GM23248 (cell line): ENCODE measurements at regions not wholly inside any gene's neighbourhood (a gene's known extent, or its start where the extent isn't known, plus 50 kb on each side); places are given as distances from the start of the nearest gene placed in this dataset.

Source experiments
- DNase-seq: peaks from one replicate; pipeline ENCODE4 v3.0.0-alpha.2; 2015
- H2AFZ ChIP-seq: fragments of 200-600 bp; sonication (generic); 2 replicates; pipeline ENCODE4 v1.6.1; 2016; ENCODE audit warnings: antibody characterized with exemption
- H3F3A ChIP-seq: fragments of 200-600 bp; sonication (generic); 2 replicates; pipeline ENCODE4 v1.6.1; 2016; ENCODE audit warnings: mild to moderate bottlenecking, antibody characterized with exemption, mixed run types; ENCODE audit not compliant: insufficient read depth
- H3K27ac ChIP-seq: fragments of 200-600 bp; sonication (generic); 2 replicates; pipeline ENCODE4 v1.5.1; 2016; ENCODE audit warnings: mild to moderate bottlenecking
- H3K27me3 ChIP-seq: fragments of 200-600 bp; sonication (generic); replicated peaks from 2 replicates; pipeline ENCODE4 v1.6.1; 2016; ENCODE audit warnings: mild to moderate bottlenecking; ENCODE audit not compliant: insufficient read depth
- H3K36me3 ChIP-seq: fragments of 200-600 bp; sonication (generic); 2 replicates; pipeline ENCODE4 v1.6.1; 2016; ENCODE audit warnings: low read depth, mild to moderate bottlenecking
- H3K4me1 ChIP-seq: fragments of 200-600 bp; sonication (generic); 2 replicates; pipeline ENCODE4 v1.6.1; 2016; ENCODE audit warnings: mild to moderate bottlenecking; ENCODE audit not compliant: insufficient read depth
- H3K4me2 ChIP-seq: fragments of 200-600 bp; sonication (generic); one replicate; pipeline ENCODE4 v1.6.1; 2016; ENCODE audit warnings: mild to moderate bottlenecking; ENCODE audit not compliant: unreplicated experiment
- H3K4me3 ChIP-seq: fragments of 200-600 bp; sonication (generic); 2 replicates; pipeline ENCODE4 v1.5.1; 2016; ENCODE audit warnings: mild to moderate bottlenecking
- H3K79me2 ChIP-seq: fragments of 200-600 bp; sonication (generic); 2 replicates; pipeline ENCODE4 v1.6.1; 2016; ENCODE audit warnings: mild to moderate bottlenecking; ENCODE audit not compliant: insufficient read depth
- H3K9ac ChIP-seq: fragments of 200-600 bp; sonication (generic); 2 replicates; pipeline ENCODE4 v1.6.1; 2016; ENCODE audit warnings: mild to moderate bottlenecking
- H3K9me2 ChIP-seq: fragments of 200-600 bp; sonication (generic); 2 replicates; pipeline ENCODE4 v1.6.1; 2016; ENCODE audit warnings: mixed run types, mild to moderate bottlenecking, moderate library complexity; ENCODE audit not compliant: insufficient read depth
- H3K9me3 ChIP-seq: fragments of 200-600 bp; sonication (generic); one replicate; pipeline ENCODE4 v1.6.1; 2017; ENCODE audit warnings: low read depth
- H4K20me1 ChIP-seq: fragments of 200-600 bp; sonication (generic); 2 replicates; pipeline ENCODE4 v1.6.0; 2016; ENCODE audit not compliant: insufficient read depth
- EZH2 ChIP-seq: fragments of 200-600 bp; sonication (generic); IDR thresholded peaks from 2 replicates; pipeline ENCODE4 v1.6.1; 2018; ENCODE audit warnings: antibody characterized with exemption, mild to moderate bottlenecking; ENCODE audit not compliant: insufficient read depth, poor library complexity, severe bottlenecking
- EZH2phosphoT487 ChIP-seq: fragments of 200-600 bp; sonication (generic); IDR thresholded peaks from 2 replicates; pipeline ENCODE4 v1.6.1; 2018; ENCODE audit warnings: antibody characterized with exemption, moderate library complexity, mild to moderate bottlenecking, low read depth; ENCODE audit not compliant: insufficient read depth
- WGBS, 2 experiments: methylation state at CpG; one replicate each; pipeline ENCODE4 v1.1.6; 2015 to 2017; ENCODE audit warnings: low lambda C conversion rate in 2 of 2, low coverage in 1 of 2; ENCODE audit errors: missing lambda C conversion rate in 2 of 2; 5-methylcytosine and 5-hydroxymethylcytosine counted together
- in situ Hi-C: fragments of 300-500 bp; cut with MboI; formaldehyde crosslinking; loops from 2 replicates; pipeline ENCODE4 v1.15.0; 2020

DNA sequence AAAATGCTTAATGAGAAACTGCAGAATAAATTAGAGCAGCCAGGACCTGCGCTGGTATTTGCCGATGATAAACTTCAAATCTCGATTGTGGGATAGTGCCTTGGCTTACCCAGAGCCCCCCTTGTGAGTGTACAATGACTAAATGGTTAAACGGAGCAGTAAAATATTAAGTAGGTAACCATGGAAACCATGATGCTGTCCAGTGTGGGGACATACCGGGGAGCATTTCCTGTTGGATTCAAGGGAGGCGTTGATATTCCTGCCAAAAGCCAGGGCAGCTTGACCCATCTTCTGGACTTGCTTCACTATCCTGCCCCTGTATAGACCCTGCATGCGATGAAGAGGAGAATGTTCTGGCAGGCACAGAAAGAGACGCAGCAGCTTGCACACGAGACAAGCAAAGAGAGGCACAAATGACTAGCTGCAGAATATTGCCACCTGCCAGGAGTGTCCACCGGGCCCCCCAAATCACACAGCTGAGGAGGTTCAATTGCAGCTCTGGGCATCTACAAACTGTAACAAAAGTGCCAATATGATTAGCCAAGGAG, 255.3 kb upstream of the TSHZ3 start:
- Histone ChIP-seq H3K9ac (no peak overlapping the region), H2AFZ (no peak overlapping the region), H3K4me3 (no peak overlapping the region), H3K27me3 (no peaks in the 10 kb centered on the region), H3K79me2 (no peaks in the 10 kb centered on the region), H3K4me2 (no peak overlapping the region), H3K36me3 (no peaks in the 10 kb centered on the region), H4K20me1 (no peaks in the 10 kb centered on the region), H3F3A (no peaks in the 10 kb centered on the region), H3K9me2 (no peaks in the 10 kb centered on the region), H3K4me1 (no peaks in the 10 kb centered on the region), H3K9me3 (no peaks in the 10 kb centered on the region), H3K27ac (no peak overlapping the region)
- no peak for TF ChIP-seq EZH2
- no peak for TF ChIP-seq EZH2phosphoT487
- WGBS, 2 experiments, result 44 to 51% methylated on average over 10 of the region's 10 CpGs
- in situ Hi-C loops, result no loop called here
- DNase-seq, result no peak

DNA sequence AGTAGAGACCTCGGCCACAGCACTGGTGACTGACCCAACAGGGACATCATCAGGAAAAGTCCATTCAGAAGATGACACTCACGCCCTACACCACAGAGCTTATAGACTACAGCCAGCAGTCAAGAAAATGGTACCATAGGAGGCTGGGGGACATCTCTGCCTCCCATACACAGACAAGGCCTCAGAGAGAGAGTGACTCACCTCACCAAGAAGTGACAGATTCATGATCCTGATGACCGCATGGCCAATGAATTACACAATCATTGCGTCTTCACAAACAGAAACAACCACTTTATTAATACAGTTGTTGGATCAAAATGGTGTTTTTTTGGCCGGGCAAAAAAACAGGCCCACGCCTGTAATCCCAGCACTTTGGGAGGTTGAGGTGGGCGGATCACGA, 260.8 kb upstream of the TSHZ3 start:
- H3K9me2 ChIP-seq, result no peaks in the 10 kb centered on the region
- no peaks in the 10 kb centered on the region for H3F3A ChIP-seq
- no peaks in the 10 kb centered on the region for H3K36me3 ChIP-seq
- H3K9ac ChIP-seq, result no peak overlapping the region
- DNase-seq, result no peak
- H3K79me2 ChIP-seq, result no peaks in the 10 kb centered on the region
- in situ Hi-C loops, result no loop called here
- no peaks in the 10 kb centered on the region for H3K9me3 ChIP-seq
- H2AFZ ChIP-seq, result no peak overlapping the region
- H4K20me1 ChIP-seq, result no peaks in the 10 kb centered on the region
- H3K27me3 ChIP-seq, result peaks cover 7% of the 10 kb centered on the region
- no peak overlapping the region for H3K4me3 ChIP-seq
- H3K27ac ChIP-seq, result no peak overlapping the region
- TF ChIP-seq EZH2, result no peak
- no peak for TF ChIP-seq EZH2phosphoT487
- H3K4me2 ChIP-seq, result no peak overlapping the region
- no peaks in the 10 kb centered on the region for H3K4me1 ChIP-seq
- 58% methylated on average over 8 of the region's 8 CpGs for WGBS, 2 experiments

DNA sequence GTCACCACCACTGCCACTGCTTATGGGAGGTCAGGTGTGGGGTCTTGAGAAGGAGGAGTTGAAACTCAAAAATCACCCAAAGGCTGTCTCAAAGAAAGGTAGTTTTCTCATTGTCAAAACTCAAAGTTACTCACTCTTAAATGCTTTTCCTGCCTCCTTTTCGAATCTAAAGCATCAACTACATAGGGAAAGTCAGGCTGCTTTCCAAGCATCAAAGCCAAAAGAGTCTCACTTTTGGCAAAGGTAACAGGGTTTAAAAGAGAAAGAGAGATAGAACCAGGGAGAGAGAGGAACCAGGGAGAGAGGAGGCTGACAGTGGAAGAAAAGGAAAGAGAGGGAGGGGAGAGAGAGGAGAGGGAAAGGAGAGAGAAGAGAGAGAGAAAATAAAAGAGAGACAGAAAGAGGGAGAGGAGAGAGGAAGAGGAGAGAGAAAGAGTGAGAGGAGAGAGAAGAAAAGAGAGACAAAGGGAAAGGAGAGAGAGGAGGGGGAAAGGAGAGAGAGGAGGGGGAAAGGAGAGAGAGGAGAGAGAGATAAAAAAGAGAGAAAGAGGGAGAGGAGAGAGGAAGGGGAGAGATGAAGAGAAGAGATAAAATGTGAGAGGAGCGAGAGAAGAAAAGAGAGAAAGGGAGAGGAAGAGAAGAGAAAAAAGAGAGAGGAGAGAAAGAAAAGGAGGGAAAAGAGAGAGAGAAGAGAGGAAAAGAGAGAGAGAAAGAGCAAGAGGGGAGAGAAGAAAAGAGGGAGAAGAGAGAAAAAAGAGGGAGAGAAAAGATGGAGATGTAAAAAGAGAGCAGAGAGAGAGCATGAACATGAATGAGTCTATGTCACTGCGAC, 262.0 kb upstream of the TSHZ3 start:
- Histone ChIP-seq H3K9me3 (no peaks in the 10 kb centered on the region), H3K27me3 (peaks cover 7% of the 10 kb centered on the region), H3K4me3 (no peak overlapping the region), H3F3A (no peaks in the 10 kb centered on the region), H4K20me1 (no peaks in the 10 kb centered on the region), H3K9ac (no peak overlapping the region), H3K36me3 (no peaks in the 10 kb centered on the region), H3K27ac (no peak overlapping the region), H2AFZ (no peak overlapping the region), H3K9me2 (no peaks in the 10 kb centered on the region), H3K4me1 (no peaks in the 10 kb centered on the region), H3K79me2 (no peaks in the 10 kb centered on the region), H3K4me2 (no peak overlapping the region)
- TF ChIP-seq EZH2phosphoT487 (no peak), EZH2 (no peak)
- DNase-seq, result no peak
- in situ Hi-C loops, result no loop called here
- 50 to 60% methylated on average over 3 of the region's 3 CpGs for WGBS, 2 experiments

DNA sequence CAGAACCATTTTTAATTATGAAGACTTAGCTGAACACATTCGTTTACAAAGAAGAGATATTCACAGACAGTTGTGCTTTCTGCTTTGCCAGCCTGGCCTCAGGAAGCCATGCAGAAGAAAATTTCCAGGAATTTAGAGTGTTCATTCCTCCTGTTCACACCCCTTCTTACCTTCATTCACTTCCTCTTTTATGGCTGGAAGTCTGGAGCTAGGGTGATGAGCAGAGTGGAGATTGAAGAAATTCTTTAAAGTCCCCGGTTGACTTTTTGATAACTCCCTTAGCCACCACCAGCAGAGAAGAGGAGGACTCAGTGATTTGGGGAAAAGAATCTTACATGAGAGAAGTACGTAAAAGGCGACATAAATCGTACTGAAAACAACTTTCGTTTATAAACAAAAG, 263.6 kb upstream of the TSHZ3 start:
- H3K36me3 ChIP-seq, result no peaks in the 10 kb centered on the region
- H4K20me1 ChIP-seq, result no peaks in the 10 kb centered on the region
- H3K9ac ChIP-seq, result no peak overlapping the region
- no peaks in the 10 kb centered on the region for H3K79me2 ChIP-seq
- peaks cover 7% of the 10 kb centered on the region for H3K27me3 ChIP-seq
- no peaks in the 10 kb centered on the region for H3K4me1 ChIP-seq
- no peak overlapping the region for H3K4me2 ChIP-seq
- TF ChIP-seq EZH2phosphoT487 (no peak), EZH2 (no peak)
- no peaks in the 10 kb centered on the region for H3K9me3 ChIP-seq
- H3F3A ChIP-seq, result no peaks in the 10 kb centered on the region
- 51 to 56% methylated on average over 6 of the region's 6 CpGs for WGBS, 2 experiments
- in situ Hi-C loops, result no loop called here
- no peak overlapping the region for H3K4me3 ChIP-seq
- no peak overlapping the region for H2AFZ ChIP-seq
- no peak for DNase-seq
- H3K9me2 ChIP-seq, result no peaks in the 10 kb centered on the region
- no peak overlapping the region for H3K27ac ChIP-seq
